ENCODE measurements at regions not wholly inside any gene's neighbourhood (a gene's known extent, or its start where the extent isn't known, plus 50 kb on each side); places are given as distances from the start of the nearest gene placed in this dataset.
A peak's percentile ranks its signal among the peaks of the same experiment; 100 is the strongest.

DNA sequence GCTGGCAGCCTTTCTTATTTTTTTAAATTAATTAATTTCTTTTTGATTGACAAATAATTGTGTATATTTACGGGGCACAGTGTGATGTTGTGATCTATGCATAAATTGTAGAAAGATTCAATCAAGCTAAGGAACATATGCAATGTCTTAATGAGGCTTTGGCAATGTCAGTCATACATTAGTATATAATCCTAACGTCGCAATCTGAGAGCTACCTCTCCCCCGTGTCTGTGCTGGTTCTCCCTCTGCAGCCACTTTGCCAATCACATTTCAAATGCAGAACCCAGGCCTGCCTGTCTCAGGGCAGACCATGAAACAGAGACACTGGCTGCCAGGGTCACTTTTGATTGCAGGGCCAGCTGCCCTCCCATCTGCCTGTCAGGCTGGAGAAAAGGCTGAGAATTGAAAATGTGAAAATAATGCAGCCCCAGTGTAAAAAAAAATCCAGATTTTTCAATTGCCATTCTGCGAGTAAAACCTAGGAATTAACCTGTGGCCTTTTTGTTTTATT, 56.3 kb downstream of the SLC24A2 start:
- no peak overlapping the region for H3K27ac ChIP-seq
- no peaks in the 10 kb centered on the region for H3K4me1 ChIP-seq
- ATAC-seq (no peak), DNase-seq (no peak)
- H3K4me3 ChIP-seq: no peak overlapping the region
- no peaks in the 10 kb centered on the region for H3K36me3 ChIP-seq
- TF ChIP-seq, protein P1, sequence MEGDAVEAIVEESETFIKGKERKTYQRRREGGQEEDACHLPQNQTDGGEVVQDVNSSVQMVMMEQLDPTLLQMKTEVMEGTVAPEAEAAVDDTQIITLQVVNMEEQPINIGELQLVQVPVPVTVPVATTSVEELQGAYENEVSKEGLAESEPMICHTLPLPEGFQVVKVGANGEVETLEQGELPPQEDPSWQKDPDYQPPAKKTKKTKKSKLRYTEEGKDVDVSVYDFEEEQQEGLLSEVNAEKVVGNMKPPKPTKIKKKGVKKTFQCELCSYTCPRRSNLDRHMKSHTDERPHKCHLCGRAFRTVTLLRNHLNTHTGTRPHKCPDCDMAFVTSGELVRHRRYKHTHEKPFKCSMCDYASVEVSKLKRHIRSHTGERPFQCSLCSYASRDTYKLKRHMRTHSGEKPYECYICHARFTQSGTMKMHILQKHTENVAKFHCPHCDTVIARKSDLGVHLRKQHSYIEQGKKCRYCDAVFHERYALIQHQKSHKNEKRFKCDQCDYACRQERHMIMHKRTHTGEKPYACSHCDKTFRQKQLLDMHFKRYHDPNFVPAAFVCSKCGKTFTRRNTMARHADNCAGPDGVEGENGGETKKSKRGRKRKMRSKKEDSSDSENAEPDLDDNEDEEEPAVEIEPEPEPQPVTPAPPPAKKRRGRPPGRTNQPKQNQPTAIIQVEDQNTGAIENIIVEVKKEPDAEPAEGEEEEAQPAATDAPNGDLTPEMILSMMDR (IDR thresholded peaks at IDR 0.05): no peak
- intact Hi-C loops (cut with DNase I): no loop called here
- no peaks in the 10 kb centered on the region for H3K9me3 ChIP-seq
- no peaks in the 10 kb centered on the region for H3K27me3 ChIP-seq

DNA sequence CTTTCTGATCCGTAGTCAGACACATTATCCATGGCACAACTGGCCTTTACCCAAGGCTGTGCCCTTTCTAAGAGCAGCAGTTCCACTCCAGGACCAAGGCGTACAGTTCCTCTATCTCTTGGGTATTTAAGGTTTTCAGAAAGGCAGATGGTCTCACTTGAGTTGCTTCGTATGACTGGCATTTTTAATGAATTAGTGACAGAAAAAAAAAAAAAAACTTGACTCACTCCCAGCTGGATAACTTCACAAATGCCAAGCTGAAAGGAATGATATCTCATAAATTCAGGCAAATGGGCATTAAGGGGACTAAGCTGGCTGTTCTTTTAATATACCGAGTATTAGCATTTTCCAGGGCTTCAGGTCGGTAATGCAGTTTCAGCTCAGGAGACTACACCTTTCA, 60.7 kb downstream of the SLC24A2 start:
- no peak overlapping the region for H3K4me3 ChIP-seq
- H3K27ac ChIP-seq: no peak overlapping the region
- TF ChIP-seq, protein P1 (IDR thresholded peaks at IDR 0.05): no peak
- no peaks in the 10 kb centered on the region for H3K4me1 ChIP-seq
- H3K36me3 ChIP-seq: no peaks in the 10 kb centered on the region
- H3K27me3 ChIP-seq: no peaks in the 10 kb centered on the region
- intact Hi-C loops (cut with DNase I): no loop called here
- no peaks in the 10 kb centered on the region for H3K9me3 ChIP-seq
- ATAC-seq (no peak), DNase-seq (no peak)

DNA sequence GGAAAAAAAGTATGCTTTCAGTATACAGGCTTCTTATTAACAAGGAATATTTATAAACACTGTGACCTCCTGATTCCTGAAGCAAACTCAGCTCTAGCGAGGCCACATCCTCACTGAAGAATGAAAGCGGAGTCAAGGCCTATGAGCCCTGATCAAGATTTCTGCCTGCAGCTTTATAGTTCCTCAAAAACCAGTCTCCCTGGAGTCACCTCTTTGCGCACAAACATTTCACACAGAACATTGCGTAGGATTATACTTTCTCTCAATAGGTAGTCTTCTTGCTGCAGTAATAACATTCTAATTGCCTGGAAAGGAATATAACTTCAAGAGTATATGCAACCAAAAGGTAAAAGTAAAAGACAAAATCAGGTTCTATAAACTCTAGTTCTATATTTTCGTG, 62.9 kb downstream of the SLC24A2 start:
- TF ChIP-seq, protein P1 (IDR thresholded peaks at IDR 0.05): no peak
- no peaks in the 10 kb centered on the region for H3K9me3 ChIP-seq
- no peak for ATAC-seq
- H3K27ac ChIP-seq: no peak overlapping the region
- no peak overlapping the region for H3K4me3 ChIP-seq
- no peak for DNase-seq
- intact Hi-C loops (cut with DNase I): no loop called here
- no peaks in the 10 kb centered on the region for H3K4me1 ChIP-seq
- H3K27me3 ChIP-seq: no peaks in the 10 kb centered on the region
- H3K36me3 ChIP-seq: no peaks in the 10 kb centered on the region

DNA sequence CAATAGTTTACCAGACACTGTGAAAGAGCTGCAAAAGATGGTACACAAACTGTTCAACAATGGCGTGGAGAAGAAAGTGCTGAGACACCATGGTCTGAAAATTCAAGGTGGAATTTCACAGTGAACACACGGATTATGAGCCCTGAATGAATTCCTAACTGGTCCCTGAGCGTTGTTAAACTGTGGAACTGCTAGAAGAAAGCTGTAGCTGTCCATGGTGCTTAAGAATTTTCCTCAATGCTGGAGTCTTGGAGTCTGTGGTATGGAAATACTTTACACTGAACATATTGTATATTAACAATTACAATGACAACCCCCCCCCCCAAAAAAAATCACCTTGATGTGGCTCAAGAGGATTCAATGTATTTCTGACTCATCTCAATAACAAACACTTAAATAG, 68.5 kb downstream of the SLC24A2 start:
- Histone ChIP-seq H3K27ac (no peak overlapping the region), H3K27me3 (no peaks in the 10 kb centered on the region), H3K4me1 (no peaks in the 10 kb centered on the region), H3K9me3 (no peaks in the 10 kb centered on the region), H3K36me3 (no peaks in the 10 kb centered on the region), H3K4me3 (no peak overlapping the region)
- TF ChIP-seq, protein P1 (IDR thresholded peaks at IDR 0.05): no peak
- ATAC-seq (peak; percentile 33), DNase-seq (peak in 2 of 4 donors; percentile 24 to 30)
- intact Hi-C loops (cut with DNase I): no loop called here

DNA sequence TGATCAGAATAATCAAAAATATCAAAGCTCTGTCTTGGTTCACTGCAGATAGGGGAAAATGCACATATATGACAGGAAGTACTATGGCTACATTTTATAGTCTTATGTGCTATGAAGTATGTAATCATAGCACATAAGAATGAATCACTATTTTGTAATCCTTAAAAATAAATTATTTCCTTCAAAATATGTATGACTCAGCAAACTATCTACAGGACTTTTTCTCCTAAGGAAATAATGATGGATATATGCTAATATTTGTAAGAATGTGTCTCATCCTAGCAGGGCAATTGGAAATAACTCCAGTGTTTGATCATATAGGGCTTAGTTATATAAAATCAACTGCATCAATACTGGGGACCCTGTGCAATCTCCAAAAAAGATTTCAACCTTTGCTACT, 85.1 kb downstream of the SLC24A2 start:
- ATAC-seq: no peak
- Histone ChIP-seq H3K4me3 (no peak overlapping the region), H3K9me3 (no peaks in the 10 kb centered on the region), H3K36me3 (no peaks in the 10 kb centered on the region), H3K27me3 (no peaks in the 10 kb centered on the region), H3K27ac (no peak overlapping the region), H3K4me1 (no peaks in the 10 kb centered on the region)
- TF ChIP-seq, protein P1 (IDR thresholded peaks at IDR 0.05): no peak
- no peak for DNase-seq
- intact Hi-C loops (cut with DNase I): no loop called here

Data from left lung (tissue), 4 donors.